GM21786 (cell line): ENCODE measurements at regions not wholly inside any gene's neighbourhood (a gene's known extent, or its start where the extent isn't known, plus 50 kb on each side); places are given as distances from the start of the nearest gene placed in this dataset.
"Not testable (repeated sequence)": the region's sequence is repeated elsewhere in the genome, so short reads cannot be mapped to it uniquely, and the experiment has no call there.

Experiments
- ATAC-seq: cut with Tn5 transposase; IDR thresholded peaks from one replicate; pipeline ENCODE4 v1.9.1; 2021; ENCODE audit not compliant: unreplicated experiment

GRCh38 chr5:28632607-28633006, 1594.2 kb upstream of the CDH9 start:
- no peak for ATAC-seq

- ATAC-seq, result no peak
These were observed 1565.5 kb upstream of the CDH9 start for GRCh38 chr5:28603869-28604268.

GRCh38 chr5:28602429-28602828, 1564.0 kb upstream of the CDH9 start:
- ATAC-seq, result no peak

- not testable (repeated sequence) for ATAC-seq
These were observed 1558.3 kb upstream of the CDH9 start for GRCh38 chr5:28596707-28597106.

- ATAC-seq, result no peak
These were observed 1542.2 kb upstream of the CDH9 start for GRCh38 chr5:28580616-28581015.

- ATAC-seq, result no peak
These were observed 1537.6 kb upstream of the CDH9 start for GRCh38 chr5:28576022-28576421.

- ATAC-seq, result no peak
These were observed 1537.0 kb upstream of the CDH9 start for GRCh38 chr5:28575368-28575767.

GRCh38 chr5:28574606-28575005, 1536.2 kb upstream of the CDH9 start:
- no peak for ATAC-seq

- ATAC-seq, result no peak
These were observed 1528.7 kb upstream of the CDH9 start for GRCh38 chr5:28567048-28567447.

- ATAC-seq, result no peak
These were observed 1523.1 kb upstream of the CDH9 start for GRCh38 chr5:28561522-28561921.

GRCh38 chr5:28558196-28558595, 1519.8 kb upstream of the CDH9 start:
- no peak for ATAC-seq

GRCh38 chr5:28557114-28557513, 1518.7 kb upstream of the CDH9 start:
- ATAC-seq, result no peak

GRCh38 chr5:28549588-28549987, 1511.2 kb upstream of the CDH9 start:
- ATAC-seq, result no peak

- no peak for ATAC-seq
These were observed 1510.5 kb upstream of the CDH9 start for GRCh38 chr5:28548856-28549255.

GRCh38 chr5:28544501-28544900, 1506.1 kb upstream of the CDH9 start:
- no peak for ATAC-seq

GRCh38 chr5:28543473-28544098, 1505.2 kb upstream of the CDH9 start:
- ATAC-seq, result no peak

- no peak for ATAC-seq
These were observed 1504.6 kb upstream of the CDH9 start for GRCh38 chr5:28542987-28543386.

- no peak for ATAC-seq
These were observed 1485.7 kb upstream of the CDH9 start for GRCh38 chr5:28523888-28524635.

- no peak for ATAC-seq
These were observed 1485.0 kb upstream of the CDH9 start for GRCh38 chr5:28523416-28523815.

- ATAC-seq, result no peak
These were observed 1479.3 kb upstream of the CDH9 start for GRCh38 chr5:28517691-28518090.

- no peak for ATAC-seq
These were observed 1478.3 kb upstream of the CDH9 start for GRCh38 chr5:28516722-28517121.

- ATAC-seq, result no peak
These were observed 1474.3 kb upstream of the CDH9 start for GRCh38 chr5:28512648-28513047.

- no peak for ATAC-seq
These were observed 1466.7 kb upstream of the CDH9 start for GRCh38 chr5:28505121-28505520.
